Fibroblast of lung (primary cell): ENCODE measurements at regions not wholly inside any gene's neighbourhood (a gene's known extent, or its start where the extent isn't known, plus 50 kb on each side); places are given as distances from the start of the nearest gene placed in this dataset.

Experiments used
- DNase-seq, 2 donors: peaks; one replicate each; pipeline versions ENCODE4 v3.0.0 to v3.0.0-alpha.2; 2010; ENCODE audit warnings: low read depth in 2 of 2
- H2AFZ ChIP-seq: 2 replicates; pipeline ENCODE4 v1.5.1; 2012; ENCODE audit warnings: low read length, control low read depth, inconsistent platforms
- H3K27ac ChIP-seq: 2 replicates; pipeline ENCODE4 v1.5.1; 2011; ENCODE audit warnings: low read length, control low read depth; ENCODE audit not compliant: insufficient read depth
- H3K27me3 ChIP-seq: 2 replicates; pipeline ENCODE4 v1.5.1; 2011; ENCODE audit warnings: mild to moderate bottlenecking, low read length; ENCODE audit not compliant: control insufficient read depth, insufficient read depth
- H3K36me3 ChIP-seq: 2 replicates; pipeline ENCODE4 v1.5.1; 2011; ENCODE audit warnings: low read length; ENCODE audit not compliant: control insufficient read depth, insufficient read depth
- H3K4me1 ChIP-seq: 2 replicates; pipeline ENCODE4 v1.5.1; 2011; ENCODE audit warnings: low read length; ENCODE audit not compliant: control insufficient read depth, insufficient read depth; ENCODE audit errors: extremely low read depth
- H3K4me2 ChIP-seq: 2 replicates; pipeline ENCODE4 v1.5.1; 2011; ENCODE audit warnings: low read length, control low read depth; ENCODE audit not compliant: insufficient read depth; ENCODE audit errors: extremely low read depth
- H3K4me3 ChIP-seq, 4 experiments: fragments of 200-600 bp in 1 of 4; sonication (generic) in 1 of 4; replicated peaks in 1 of 4; 2 replicates each; pipeline ENCODE4 v1.5.1; 2011 to 2016; ENCODE audit warnings: low read length in 4 of 4, low read depth in 3 of 4, mild to moderate bottlenecking in 3 of 4, control low read depth in 2 of 4, inconsistent platforms in 1 of 4, mixed read lengths in 1 of 4; ENCODE audit not compliant: insufficient read depth in 1 of 4; ENCODE audit errors: control extremely low read depth in 1 of 4
- H3K79me2 ChIP-seq: 2 replicates; pipeline ENCODE4 v1.5.1; 2012; ENCODE audit warnings: mild to moderate bottlenecking, low read length, inconsistent platforms; ENCODE audit not compliant: control insufficient read depth, insufficient read depth
- H3K9ac ChIP-seq: 2 replicates; pipeline ENCODE4 v1.5.1; 2011; ENCODE audit warnings: mild to moderate bottlenecking, low read length, control low read depth; ENCODE audit not compliant: insufficient read depth
- H3K9me3 ChIP-seq: 2 replicates; pipeline ENCODE4 v1.5.1; 2012; ENCODE audit warnings: low read depth, low read length; ENCODE audit not compliant: control insufficient read depth, insufficient read depth
- H4K20me1 ChIP-seq: 2 replicates; pipeline ENCODE4 v1.5.1; 2011; ENCODE audit warnings: low read length; ENCODE audit not compliant: control insufficient read depth, insufficient read depth; ENCODE audit errors: extremely low read depth
- EZH2 ChIP-seq: IDR thresholded peaks from 2 replicates; pipeline ENCODE4 v1.5.1; 2012; ENCODE audit warnings: low read length, control low read depth, mild to moderate bottlenecking; ENCODE audit errors: missing control alignments
- TF ChIP-seq, protein P1 (sequence below), 2 donors: IDR thresholded peaks in 1 of 2; conservative IDR thresholded peaks in 1 of 2; 1 replicate in 1 of 2; 2 replicates in 1 of 2; pipeline ENCODE4 v1.5.1; 2011 to 2012; ENCODE audit warnings: low read length in 2 of 2, control low read depth in 1 of 2, inconsistent platforms in 1 of 2, low read depth in 1 of 2, mild to moderate bottlenecking in 1 of 2

DNA sequence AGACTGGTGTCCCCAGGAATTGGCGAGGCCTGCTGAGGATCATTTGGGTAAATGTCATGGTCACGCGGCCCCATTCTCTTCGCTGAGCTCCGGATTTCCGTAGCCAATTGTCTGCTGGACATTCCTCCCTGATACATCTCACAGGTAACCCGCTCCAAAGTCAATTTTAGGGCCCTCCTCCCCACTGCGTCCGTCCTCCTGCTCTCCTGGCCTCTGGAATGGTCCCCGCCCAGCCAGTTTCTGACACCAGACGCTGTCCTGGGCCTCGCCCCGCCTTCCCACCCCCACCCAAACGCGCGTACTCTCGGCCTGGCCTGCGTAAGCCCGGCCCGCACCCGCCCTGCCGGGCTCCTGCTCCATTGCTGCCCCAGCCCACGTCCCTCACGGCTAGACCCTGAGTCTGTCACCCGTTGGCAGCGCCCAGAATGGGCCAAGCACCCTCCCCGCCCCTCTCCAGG lies 202.0 kb downstream of the AUH start:
- H2AFZ ChIP-seq: no peak overlapping the region

DNA sequence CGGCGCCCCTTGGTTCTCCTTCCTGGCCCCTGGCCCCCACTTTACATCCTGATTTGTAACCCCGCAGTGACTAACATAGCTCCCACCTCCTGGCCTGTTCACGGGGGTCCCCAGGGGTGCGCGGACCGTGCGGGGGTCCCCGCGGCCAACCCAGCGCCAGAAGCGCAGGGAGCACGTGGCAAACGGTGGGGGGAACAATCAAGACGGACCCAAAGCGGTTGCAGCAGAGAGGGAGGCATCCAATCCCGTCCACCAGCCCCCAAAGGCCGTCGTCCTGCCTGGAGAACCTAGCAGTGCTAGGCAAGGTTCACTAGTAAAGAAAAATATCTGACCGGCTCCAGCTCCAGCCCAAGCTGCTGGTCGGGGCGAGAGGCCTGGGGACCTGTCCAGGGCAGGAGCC lies 201.5 kb downstream of the AUH start:
- no peaks in the 10 kb centered on the region for H3K9me3 ChIP-seq
- no peak overlapping the region for H3K27ac ChIP-seq
- no peaks in the 10 kb centered on the region for H3K79me2 ChIP-seq
- H3K9ac ChIP-seq: no peak overlapping the region
- no peak overlapping the region for H3K4me2 ChIP-seq
- H3K36me3 ChIP-seq: no peaks in the 10 kb centered on the region
- H3K27me3 ChIP-seq: no peaks in the 10 kb centered on the region
- no peak overlapping the region for H2AFZ ChIP-seq
- DNase-seq: no peak
- H4K20me1 ChIP-seq: no peaks in the 10 kb centered on the region
- H3K4me1 ChIP-seq: peaks cover 32% of the 10 kb centered on the region
- TF ChIP-seq EZH2: no peak
- TF ChIP-seq, protein P1, sequence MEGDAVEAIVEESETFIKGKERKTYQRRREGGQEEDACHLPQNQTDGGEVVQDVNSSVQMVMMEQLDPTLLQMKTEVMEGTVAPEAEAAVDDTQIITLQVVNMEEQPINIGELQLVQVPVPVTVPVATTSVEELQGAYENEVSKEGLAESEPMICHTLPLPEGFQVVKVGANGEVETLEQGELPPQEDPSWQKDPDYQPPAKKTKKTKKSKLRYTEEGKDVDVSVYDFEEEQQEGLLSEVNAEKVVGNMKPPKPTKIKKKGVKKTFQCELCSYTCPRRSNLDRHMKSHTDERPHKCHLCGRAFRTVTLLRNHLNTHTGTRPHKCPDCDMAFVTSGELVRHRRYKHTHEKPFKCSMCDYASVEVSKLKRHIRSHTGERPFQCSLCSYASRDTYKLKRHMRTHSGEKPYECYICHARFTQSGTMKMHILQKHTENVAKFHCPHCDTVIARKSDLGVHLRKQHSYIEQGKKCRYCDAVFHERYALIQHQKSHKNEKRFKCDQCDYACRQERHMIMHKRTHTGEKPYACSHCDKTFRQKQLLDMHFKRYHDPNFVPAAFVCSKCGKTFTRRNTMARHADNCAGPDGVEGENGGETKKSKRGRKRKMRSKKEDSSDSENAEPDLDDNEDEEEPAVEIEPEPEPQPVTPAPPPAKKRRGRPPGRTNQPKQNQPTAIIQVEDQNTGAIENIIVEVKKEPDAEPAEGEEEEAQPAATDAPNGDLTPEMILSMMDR (conservative IDR thresholded peaks at IDR 0.05 in 1 of 2, IDR thresholded peaks at IDR 0.05 in 1 of 2; ENCODE audit: low read depth in 1 of 2, low read length in 2 of 2): no peak
- no peak overlapping the region for H3K4me3 ChIP-seq

More for the DNA sequence above, 202.0 kb downstream of the AUH start:
- TF ChIP-seq EZH2: no peak
- TF ChIP-seq, protein P1 (conservative IDR thresholded peaks at IDR 0.05 in 1 of 2, IDR thresholded peaks at IDR 0.05 in 1 of 2; ENCODE audit: low read depth in 1 of 2, low read length in 2 of 2): no peak
- no peaks in the 10 kb centered on the region for H3K9me3 ChIP-seq
- peaks cover 28% of the 10 kb centered on the region for H3K4me1 ChIP-seq
- H3K4me3 ChIP-seq: no peak overlapping the region
- H3K27ac ChIP-seq: no peak overlapping the region
- H3K79me2 ChIP-seq: no peaks in the 10 kb centered on the region
- no peak overlapping the region for H3K4me2 ChIP-seq
- H4K20me1 ChIP-seq: no peaks in the 10 kb centered on the region
- no peak for DNase-seq
- H3K27me3 ChIP-seq: no peaks in the 10 kb centered on the region
- H3K9ac ChIP-seq: no peak overlapping the region
- H3K36me3 ChIP-seq: no peaks in the 10 kb centered on the region

DNA sequence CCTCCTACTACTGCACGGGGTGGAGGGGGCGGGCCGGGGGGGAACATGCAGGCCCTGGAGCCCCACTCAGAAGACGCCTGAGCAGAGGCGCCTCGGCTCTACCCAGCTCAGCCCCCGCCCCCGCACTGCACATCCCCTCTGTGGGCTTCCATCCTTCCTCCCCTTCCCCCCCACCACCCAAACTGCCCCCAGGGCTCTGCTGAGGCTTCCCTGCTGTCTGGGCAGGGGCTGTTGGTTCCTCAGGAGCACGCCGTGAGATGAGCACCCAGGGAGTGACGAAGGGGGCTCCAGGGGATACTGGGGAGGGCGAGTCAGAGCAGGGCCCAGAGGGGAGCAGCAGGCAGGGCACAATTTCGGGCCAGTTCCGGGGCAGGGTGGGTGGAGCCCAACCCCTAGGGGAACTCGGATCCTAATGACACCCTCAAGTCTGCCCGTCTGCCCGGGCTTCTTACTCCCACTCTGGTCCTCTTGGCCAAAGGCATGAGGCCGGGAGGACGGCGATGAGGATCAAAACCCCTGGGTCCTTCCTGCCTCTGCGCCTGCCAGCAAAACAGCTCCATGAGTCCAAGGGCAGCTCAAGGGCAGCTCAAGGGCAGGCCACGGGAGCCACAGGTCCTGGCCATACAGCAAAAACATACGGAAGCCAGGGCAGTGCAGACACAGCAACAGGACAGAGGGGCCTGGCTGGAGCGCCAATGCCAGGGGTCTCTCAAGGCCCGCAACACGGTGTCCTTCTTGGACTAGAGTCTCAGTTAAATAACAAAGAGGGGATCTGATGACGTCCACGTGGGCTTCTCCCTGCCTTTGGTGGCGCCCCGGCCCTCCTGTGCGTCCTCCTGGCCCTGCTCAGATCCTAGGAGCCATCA lies 200.9 kb downstream of the AUH start:
- H3K4me2 ChIP-seq: no peak overlapping the region
- no peak overlapping the region for H2AFZ ChIP-seq
- no peak overlapping the region for H3K9ac ChIP-seq
- peaks cover 34% of the 10 kb centered on the region for H3K4me1 ChIP-seq
- H3K36me3 ChIP-seq: no peaks in the 10 kb centered on the region
- H3K27me3 ChIP-seq: no peaks in the 10 kb centered on the region
- no peak for DNase-seq
- no peak overlapping the region for H3K27ac ChIP-seq
- no peak for TF ChIP-seq EZH2
- TF ChIP-seq, protein P1 (conservative IDR thresholded peaks at IDR 0.05 in 1 of 2, IDR thresholded peaks at IDR 0.05 in 1 of 2; ENCODE audit: low read depth in 1 of 2, low read length in 2 of 2): no peak
- H3K4me3 ChIP-seq: no peak overlapping the region
- no peaks in the 10 kb centered on the region for H3K9me3 ChIP-seq
- H3K79me2 ChIP-seq: no peaks in the 10 kb centered on the region
- H4K20me1 ChIP-seq: no peaks in the 10 kb centered on the region
